H1 (cell line): ENCODE measurements at regions not wholly inside any gene's neighbourhood (a gene's known extent, or its start where the extent isn't known, plus 50 kb on each side); places are given as distances from the start of the nearest gene placed in this dataset.
"Not testable (repeated sequence)": the region's sequence is repeated elsewhere in the genome, so short reads cannot be mapped to it uniquely, and the experiment has no call there.

Source experiments
- CTCF ChIA-PET: fragments of 300-600 bp; sonication (Branson Sonifier 250); formaldehyde crosslinking; loops from one replicate; lab custom pipeline; 2021; ENCODE audit not compliant: partially characterized antibody; lab: Charles Lee
- POLR2A ChIA-PET: fragments of 300-600 bp; sonication (Branson Sonifier 250); formaldehyde crosslinking; loops from one replicate; lab custom pipeline; 2021; ENCODE audit warnings: inconsistent platforms; ENCODE audit not compliant: partially characterized antibody; lab: Charles Lee
- DNase-seq, 2 experiments: peaks; one replicate each; pipeline versions ENCODE4 v3.0.0 to v3.0.0-alpha.2; 2010 to 2022; ENCODE audit warnings: low spot score in 2 of 2, low read depth in 1 of 2, mixed read lengths in 1 of 2
- FAIRE-seq: peaks from 2 replicates; lab custom pipeline; 2011; peaks lifted over from hg19 to GRCh38; lab: Jason Lieb, UNC
- H2AFZ ChIP-seq: 2 replicates; pipeline ENCODE4 v1.8.1; 2012; ENCODE audit warnings: low read length, inconsistent platforms
- H2AK5ac ChIP-seq: 2 replicates; pipeline ENCODE4 v1.6.1; 2013; ENCODE audit warnings: low read depth, low read length
- H2BK120ac ChIP-seq: replicated peaks from 2 replicates; pipeline ENCODE3; 2013; ENCODE audit warnings: low read depth, low read length, inconsistent platforms
- H2BK12ac ChIP-seq: 2 replicates; pipeline ENCODE4 v1.6.1; 2013; ENCODE audit warnings: low read depth, low read length
- H2BK15ac ChIP-seq: 2 replicates; pipeline ENCODE4 v1.6.1; 2013; ENCODE audit warnings: low read length
- H2BK20ac ChIP-seq: 2 replicates; pipeline ENCODE4 v1.6.1; 2013; ENCODE audit warnings: low read length
- H2BK5ac ChIP-seq: 2 replicates; pipeline ENCODE4 v1.6.1; 2013; ENCODE audit warnings: low read depth, low read length
- H3K14ac ChIP-seq: 2 replicates; pipeline ENCODE4 v1.6.1; 2013; ENCODE audit warnings: inconsistent platforms; ENCODE audit not compliant: insufficient read length
- H3K18ac ChIP-seq: 2 replicates; pipeline ENCODE4 v1.6.1; 2013; ENCODE audit warnings: low read length; ENCODE audit errors: extremely low read depth
- H3K23ac ChIP-seq: 2 replicates; pipeline ENCODE4 v1.6.1; 2013; ENCODE audit warnings: inconsistent platforms; ENCODE audit not compliant: insufficient read length
- H3K23me2 ChIP-seq: 2 replicates; pipeline ENCODE4 v1.6.1; 2013; ENCODE audit warnings: low read depth, low read length
- H3K27ac ChIP-seq: 2 replicates; pipeline ENCODE4 v1.6.1; 2011; ENCODE audit warnings: low read depth, low read length, inconsistent platforms
- H3K27me3 ChIP-seq, 4 experiments: replicated peaks in 1 of 4; 1 replicate in 1 of 4; 2 replicates in 3 of 4; pipeline versions ENCODE4 v1.6.1 to v1.8.1; 2011 to 2013; ENCODE audit warnings: low read length in 3 of 4, mild to moderate bottlenecking in 3 of 4, inconsistent platforms in 2 of 4, mixed read lengths in 2 of 4, moderate library complexity in 1 of 4; ENCODE audit not compliant: control insufficient read depth in 3 of 4, insufficient read depth in 3 of 4; ENCODE audit errors: extremely low read depth in 1 of 4
- H3K36me3 ChIP-seq, 4 experiments: 2 replicates each; pipeline versions ENCODE4 v1.6.1 to v1.8.1; 2011 to 2013; ENCODE audit warnings: mild to moderate bottlenecking in 4 of 4, low read length in 3 of 4, moderate library complexity in 2 of 4, control low read depth in 1 of 4, inconsistent platforms in 1 of 4; ENCODE audit not compliant: insufficient read depth in 4 of 4, control insufficient read depth in 2 of 4
- H3K4ac ChIP-seq: replicated peaks from 2 replicates; pipeline ENCODE3; 2013; ENCODE audit warnings: low read length, low read depth, mixed read lengths, inconsistent platforms; ENCODE audit not compliant: insufficient read length
- H3K4me1 ChIP-seq, 4 experiments: replicated peaks in 1 of 4; 1 replicate in 1 of 4; 2 replicates in 3 of 4; pipeline versions ENCODE4 v1.6.1 to v1.8.1; 2011 to 2013; ENCODE audit warnings: low read length in 3 of 4, inconsistent platforms in 2 of 4, mixed read lengths in 1 of 4; ENCODE audit not compliant: insufficient read depth in 4 of 4, control insufficient read depth in 3 of 4
- H3K4me2 ChIP-seq, 2 experiments: 2 replicates each; pipeline versions ENCODE4 v1.6.1 to v1.8.1; 2011 to 2013; ENCODE audit warnings: low read depth in 2 of 2, low read length in 2 of 2, control low read depth in 1 of 2, inconsistent platforms in 1 of 2, mild to moderate bottlenecking in 1 of 2; ENCODE audit not compliant: insufficient read depth in 1 of 2
- H3K4me3 ChIP-seq, 4 experiments: fragments of 200-600, 300-600 bp in 1 of 4; sonication (generic), shearing (Covaris generic), sonication (Bioruptor Twin) in 1 of 4; 2 replicates each; pipeline versions ENCODE4 v1.5.1 to v1.8.1; 2011 to 2016; ENCODE audit warnings: low read length in 4 of 4, low read depth in 3 of 4, control low read depth in 2 of 4, inconsistent platforms in 2 of 4, mild to moderate bottlenecking in 2 of 4, mixed read lengths in 1 of 4, moderate library complexity in 1 of 4; ENCODE audit not compliant: insufficient read depth in 2 of 4; ENCODE audit errors: extremely low read depth in 1 of 4
- H3K56ac ChIP-seq: replicated peaks from 2 replicates; pipeline ENCODE3; 2013; ENCODE audit warnings: low read depth, mild to moderate bottlenecking, mixed read lengths, low read length, inconsistent platforms; ENCODE audit not compliant: insufficient read length
- H3K79me1 ChIP-seq: 2 replicates; pipeline ENCODE4 v1.6.1; 2013; ENCODE audit warnings: low read depth, low read length, control low read depth
- H3K79me2 ChIP-seq, 2 experiments: 2 replicates each; pipeline versions ENCODE4 v1.6.1 to v1.8.1; 2012 to 2013; ENCODE audit warnings: low read length in 2 of 2, mild to moderate bottlenecking in 2 of 2, inconsistent platforms in 1 of 2; ENCODE audit not compliant: insufficient read depth in 2 of 2, control insufficient read depth in 1 of 2
- H3K9ac ChIP-seq, 4 experiments: replicated peaks in 1 of 4; 1 replicate in 1 of 4; 2 replicates in 3 of 4; pipeline versions ENCODE4 v1.6.1 to v1.8.1; 2011 to 2013; ENCODE audit warnings: low read depth in 3 of 4, low read length in 3 of 4, control low read depth in 2 of 4, mild to moderate bottlenecking in 2 of 4, moderate library complexity in 2 of 4, inconsistent platforms in 1 of 4; ENCODE audit errors: extremely low read depth in 1 of 4
- H3K9me3 ChIP-seq, 2 experiments: 2 replicates each; pipeline versions ENCODE4 v1.6.1 to v1.8.1; 2012 to 2013; ENCODE audit warnings: mild to moderate bottlenecking in 2 of 2, moderate library complexity in 2 of 2, control low read depth in 1 of 2, inconsistent platforms in 1 of 2, low read depth in 1 of 2, low read length in 1 of 2, mixed read lengths in 1 of 2; ENCODE audit not compliant: insufficient read depth in 2 of 2
- H4K20me1 ChIP-seq, 2 experiments: replicated peaks in 1 of 2; 2 replicates each; pipeline versions ENCODE3 to v1.8.1; 2011 to 2013; ENCODE audit warnings: inconsistent platforms in 2 of 2, low read length in 2 of 2, mild to moderate bottlenecking in 1 of 2; ENCODE audit not compliant: insufficient read depth in 2 of 2, control insufficient read depth in 1 of 2
- H4K5ac ChIP-seq: 2 replicates; pipeline ENCODE4 v1.6.1; 2013; ENCODE audit warnings: low read length, low read depth, mixed read lengths, inconsistent platforms; ENCODE audit not compliant: insufficient read length
- H4K8ac ChIP-seq: 2 replicates; pipeline ENCODE4 v1.8.0; 2013; ENCODE audit warnings: mild to moderate bottlenecking, moderate library complexity, low read length, inconsistent platforms; ENCODE audit not compliant: insufficient read depth; ENCODE audit errors: extremely low read depth
- H4K91ac ChIP-seq: replicated peaks from 2 replicates; pipeline ENCODE3; 2013; ENCODE audit warnings: low read length, mixed read lengths, inconsistent platforms; ENCODE audit not compliant: insufficient read length
- WGBS, 2 experiments: shearing (Covaris generic) in 1 of 2; methylation state at CpG; one replicate each; pipeline versions ENCODE4 v1.1.6 to v1.1.7; 2013 to 2015; ENCODE audit warnings: low lambda C conversion rate in 2 of 2, mixed read lengths in 2 of 2, inconsistent platforms in 1 of 2, low coverage in 1 of 2, missing lambda C conversion rate in 1 of 2; ENCODE audit not compliant: insufficient replicate concordance in 2 of 2, insufficient coverage in 1 of 2, insufficient read length in 1 of 2; ENCODE audit errors: extremely low coverage in 1 of 2, missing lambda C conversion rate in 1 of 2; 5-methylcytosine and 5-hydroxymethylcytosine counted together

- DNase-seq, H3K79me1 ChIP-seq, H2AFZ ChIP-seq, H2BK120ac ChIP-seq, H3K4me1 ChIP-seq, H3K9me3 ChIP-seq, CTCF ChIA-PET, H3K27ac ChIP-seq, H3K9ac ChIP-seq, H2AK5ac ChIP-seq, H3K23me2 ChIP-seq, H2BK15ac ChIP-seq, H2BK20ac ChIP-seq, H3K18ac ChIP-seq, POLR2A ChIA-PET, H2BK5ac ChIP-seq, H3K36me3 ChIP-seq, H4K8ac ChIP-seq, H3K4ac ChIP-seq, H3K4me2 ChIP-seq, H3K23ac ChIP-seq, H4K20me1 ChIP-seq, FAIRE-seq, H3K4me3 ChIP-seq, H3K79me2 ChIP-seq, H2BK12ac ChIP-seq, H4K5ac ChIP-seq, H3K27me3 ChIP-seq, H3K56ac ChIP-seq, H4K91ac ChIP-seq, H3K14ac ChIP-seq: not testable (repeated sequence)
- WGBS, 2 experiments: 82% methylated on average over 3 of the region's 3 CpGs; no CpG with 5 or more reads in 1 of the 2 experiments
Measured at GRCh38 chr6:11842795-11843194, 64.2 kb upstream of the ADTRP start.
